ENCODE measurements at regions not wholly inside any gene's neighbourhood (a gene's known extent, or its start where the extent isn't known, plus 50 kb on each side); places are given as distances from the start of the nearest gene placed in this dataset.

DNA sequence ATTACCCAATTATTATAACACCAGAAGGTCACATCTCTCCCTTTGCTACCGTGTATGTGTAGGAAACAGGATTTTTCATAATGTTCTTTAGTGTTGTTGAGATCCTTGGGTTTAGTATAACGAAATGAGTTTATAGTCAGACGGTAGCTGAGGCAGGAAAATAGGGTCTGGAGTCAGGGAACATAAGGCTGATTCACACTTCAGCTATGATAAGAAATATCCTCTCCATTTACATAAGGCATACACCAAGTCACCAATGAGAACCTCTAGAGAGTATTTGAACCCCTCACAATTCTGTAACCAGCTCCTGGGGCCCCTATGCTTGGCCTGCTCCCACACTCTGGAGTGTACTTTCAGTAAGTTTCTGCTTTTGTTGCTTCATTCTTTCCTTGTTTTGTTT lies 58.9 kb upstream of the ANKH start:
- DNase-seq = no peak
- Histone ChIP-seq H3K4me3 (ENCODE audit: low read depth in 2 of 2, low read length in 1 of 2) (no peak overlapping the region), H3K27ac (ENCODE audit: low read depth in 2 of 2, low read length in 1 of 2) (no peak overlapping the region), H3K79me2 (ENCODE audit: insufficient read depth) (no peaks in the 10 kb centered on the region), H3F3A (replicated peaks; ENCODE audit: insufficient read depth) (peaks cover 12% of the 10 kb centered on the region), H3K4me1 (ENCODE audit: control insufficient read depth in 1 of 2, insufficient read depth in 2 of 2, low read depth in 1 of 2, low read length in 1 of 2) (peaks cover 0 to 13% of the 10 kb centered on the region in 2 experiments; a peak in 3 of 4 replicates), H3K27me3 (ENCODE audit: insufficient read depth) (no peaks in the 10 kb centered on the region), H2AFZ (ENCODE audit: low read depth) (peak overlapping the region; percentile 52; the same call in 1 of the 2 replicates), H3K36me3 (replicated peaks in 1 of 2; ENCODE audit: control insufficient read depth in 1 of 2, insufficient read depth in 2 of 2, low read length in 1 of 2) (no peaks in the 10 kb centered on the region), H4K20me1 (ENCODE audit: insufficient read depth) (no peaks in the 10 kb centered on the region), H3K4me2 (no peak overlapping the region), H3K9me3 (no peaks in the 10 kb centered on the region), H3K9ac (no peak overlapping the region), H3K9me2 (no peaks in the 10 kb centered on the region)
- WGBS (ENCODE audit: low lambda C conversion rate) = 79% methylated on average over 3 of the region's 3 CpGs
- ChIA-PET CTCF (no interaction called here), POLR2A (no interaction called here)
- TF ChIP-seq, protein P1, sequence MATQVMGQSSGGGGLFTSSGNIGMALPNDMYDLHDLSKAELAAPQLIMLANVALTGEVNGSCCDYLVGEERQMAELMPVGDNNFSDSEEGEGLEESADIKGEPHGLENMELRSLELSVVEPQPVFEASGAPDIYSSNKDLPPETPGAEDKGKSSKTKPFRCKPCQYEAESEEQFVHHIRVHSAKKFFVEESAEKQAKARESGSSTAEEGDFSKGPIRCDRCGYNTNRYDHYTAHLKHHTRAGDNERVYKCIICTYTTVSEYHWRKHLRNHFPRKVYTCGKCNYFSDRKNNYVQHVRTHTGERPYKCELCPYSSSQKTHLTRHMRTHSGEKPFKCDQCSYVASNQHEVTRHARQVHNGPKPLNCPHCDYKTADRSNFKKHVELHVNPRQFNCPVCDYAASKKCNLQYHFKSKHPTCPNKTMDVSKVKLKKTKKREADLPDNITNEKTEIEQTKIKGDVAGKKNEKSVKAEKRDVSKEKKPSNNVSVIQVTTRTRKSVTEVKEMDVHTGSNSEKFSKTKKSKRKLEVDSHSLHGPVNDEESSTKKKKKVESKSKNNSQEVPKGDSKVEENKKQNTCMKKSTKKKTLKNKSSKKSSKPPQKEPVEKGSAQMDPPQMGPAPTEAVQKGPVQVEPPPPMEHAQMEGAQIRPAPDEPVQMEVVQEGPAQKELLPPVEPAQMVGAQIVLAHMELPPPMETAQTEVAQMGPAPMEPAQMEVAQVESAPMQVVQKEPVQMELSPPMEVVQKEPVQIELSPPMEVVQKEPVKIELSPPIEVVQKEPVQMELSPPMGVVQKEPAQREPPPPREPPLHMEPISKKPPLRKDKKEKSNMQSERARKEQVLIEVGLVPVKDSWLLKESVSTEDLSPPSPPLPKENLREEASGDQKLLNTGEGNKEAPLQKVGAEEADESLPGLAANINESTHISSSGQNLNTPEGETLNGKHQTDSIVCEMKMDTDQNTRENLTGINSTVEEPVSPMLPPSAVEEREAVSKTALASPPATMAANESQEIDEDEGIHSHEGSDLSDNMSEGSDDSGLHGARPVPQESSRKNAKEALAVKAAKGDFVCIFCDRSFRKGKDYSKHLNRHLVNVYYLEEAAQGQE (IDR thresholded peaks at IDR 0.05; ENCODE audit: low read depth, low read length) = no peak
- no peak for TF ChIP-seq FOSL2 (IDR thresholded peaks at IDR 0.05; ENCODE audit: borderline replicate concordance, low read depth)
- TF ChIP-seq TEAD4 (IDR thresholded peaks at IDR 0.05; ENCODE audit: borderline replicate concordance, insufficient read depth) = no peak
- no peak for TF ChIP-seq SIN3A (IDR thresholded peaks at IDR 0.05; ENCODE audit: borderline replicate concordance, low read depth, low read length)
- TF ChIP-seq GATA2 (CRISPR knock-in tag; IDR thresholded peaks at IDR 0.05) = no peak
- TF ChIP-seq SMC3 (IDR thresholded peaks at IDR 0.05; ENCODE audit: low read depth, low read length) = no peak
- TF ChIP-seq, protein P2, sequence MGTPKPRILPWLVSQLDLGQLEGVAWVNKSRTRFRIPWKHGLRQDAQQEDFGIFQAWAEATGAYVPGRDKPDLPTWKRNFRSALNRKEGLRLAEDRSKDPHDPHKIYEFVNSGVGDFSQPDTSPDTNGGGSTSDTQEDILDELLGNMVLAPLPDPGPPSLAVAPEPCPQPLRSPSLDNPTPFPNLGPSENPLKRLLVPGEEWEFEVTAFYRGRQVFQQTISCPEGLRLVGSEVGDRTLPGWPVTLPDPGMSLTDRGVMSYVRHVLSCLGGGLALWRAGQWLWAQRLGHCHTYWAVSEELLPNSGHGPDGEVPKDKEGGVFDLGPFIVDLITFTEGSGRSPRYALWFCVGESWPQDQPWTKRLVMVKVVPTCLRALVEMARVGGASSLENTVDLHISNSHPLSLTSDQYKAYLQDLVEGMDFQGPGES (IDR thresholded peaks at IDR 0.05; ENCODE audit: low read depth, low read length) = no peak
- TF ChIP-seq GABPA (IDR thresholded peaks at IDR 0.05; ENCODE audit: low read depth) = no peak
- TF ChIP-seq, protein P3, sequence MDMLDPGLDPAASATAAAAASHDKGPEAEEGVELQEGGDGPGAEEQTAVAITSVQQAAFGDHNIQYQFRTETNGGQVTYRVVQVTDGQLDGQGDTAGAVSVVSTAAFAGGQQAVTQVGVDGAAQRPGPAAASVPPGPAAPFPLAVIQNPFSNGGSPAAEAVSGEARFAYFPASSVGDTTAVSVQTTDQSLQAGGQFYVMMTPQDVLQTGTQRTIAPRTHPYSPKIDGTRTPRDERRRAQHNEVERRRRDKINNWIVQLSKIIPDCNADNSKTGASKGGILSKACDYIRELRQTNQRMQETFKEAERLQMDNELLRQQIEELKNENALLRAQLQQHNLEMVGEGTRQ (IDR thresholded peaks at IDR 0.05; ENCODE audit: borderline replicate concordance, low read depth, low read length) = no peak
- no peak for TF ChIP-seq ELF1 (IDR thresholded peaks at IDR 0.05)

All from SK-N-SH (cell line).